Ishikawa (cell line): ENCODE measurements at regions not wholly inside any gene's neighbourhood (a gene's known extent, or its start where the extent isn't known, plus 50 kb on each side); places are given as distances from the start of the nearest gene placed in this dataset.

Experiments used
- CEBPB ChIP-seq: IDR thresholded peaks from 2 replicates; pipeline ENCODE4 v1.6.1; 2012
- CREB1 ChIP-seq: IDR thresholded peaks from 2 replicates; pipeline ENCODE4 v1.6.1; 2012; ENCODE audit warnings: low read depth
- EGR1 ChIP-seq: IDR thresholded peaks from 2 replicates; pipeline ENCODE4 v1.6.1; 2012
- EP300 ChIP-seq: IDR thresholded peaks from 2 replicates; pipeline ENCODE4 v1.6.1; 2012; ENCODE audit warnings: borderline replicate concordance
- FOXM1 ChIP-seq: IDR thresholded peaks from 2 replicates; pipeline ENCODE4 v1.6.1; 2012; ENCODE audit warnings: low read depth, borderline replicate concordance
- NFIC ChIP-seq: IDR thresholded peaks from 2 replicates; pipeline ENCODE4 v1.6.1; 2012
- RAD21 ChIP-seq: IDR thresholded peaks from 2 replicates; pipeline ENCODE4 v1.6.1; 2012; ENCODE audit warnings: low read depth
- TAF1 ChIP-seq: IDR thresholded peaks from 2 replicates; pipeline ENCODE4 v1.6.1; 2012; ENCODE audit warnings: low read depth, mild to moderate bottlenecking
- TCF12 ChIP-seq: IDR thresholded peaks from 2 replicates; pipeline ENCODE4 v1.6.1; 2012; ENCODE audit warnings: low read depth
- TEAD4 ChIP-seq: IDR thresholded peaks from 2 replicates; pipeline ENCODE4 v1.6.1; 2012
- YY1 ChIP-seq: IDR thresholded peaks from 2 replicates; pipeline ENCODE4 v1.6.1; 2012; ENCODE audit warnings: low read depth
- ZBTB7A ChIP-seq: IDR thresholded peaks from 2 replicates; pipeline ENCODE4 v1.6.1; 2012; ENCODE audit warnings: low read depth
- TF ChIP-seq, protein P1 (sequence below): IDR thresholded peaks from 2 replicates; pipeline ENCODE4 v1.6.1; 2012
- TF ChIP-seq, protein P2 (sequence below): IDR thresholded peaks from 2 replicates; pipeline ENCODE4 v1.6.1; 2012; ENCODE audit warnings: low read depth, mild to moderate bottlenecking
- TF ChIP-seq, protein P3 (sequence below): IDR thresholded peaks from 2 replicates; pipeline ENCODE4 v1.6.1; 2012

DNA sequence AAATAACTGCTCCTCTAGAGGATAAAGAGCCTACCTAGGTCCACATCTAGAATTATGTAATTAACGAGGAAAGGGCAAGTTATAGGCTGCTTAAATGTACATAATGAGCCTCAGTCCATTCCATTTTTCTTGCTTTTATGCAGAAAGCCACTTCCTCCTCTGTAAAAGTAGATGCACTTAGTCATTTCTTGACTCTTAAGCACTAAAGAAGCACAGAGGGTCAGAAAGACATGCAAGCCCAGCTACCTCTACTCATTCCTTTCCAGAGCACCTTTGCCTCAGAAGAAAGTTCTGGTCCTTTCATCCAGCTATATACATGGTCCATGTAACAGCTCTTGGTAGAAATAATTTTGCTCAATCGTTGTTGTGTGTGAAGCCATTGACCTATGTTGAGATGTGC, 308.0 kb upstream of the NREP start:
- TF ChIP-seq CEBPB = no peak

DNA sequence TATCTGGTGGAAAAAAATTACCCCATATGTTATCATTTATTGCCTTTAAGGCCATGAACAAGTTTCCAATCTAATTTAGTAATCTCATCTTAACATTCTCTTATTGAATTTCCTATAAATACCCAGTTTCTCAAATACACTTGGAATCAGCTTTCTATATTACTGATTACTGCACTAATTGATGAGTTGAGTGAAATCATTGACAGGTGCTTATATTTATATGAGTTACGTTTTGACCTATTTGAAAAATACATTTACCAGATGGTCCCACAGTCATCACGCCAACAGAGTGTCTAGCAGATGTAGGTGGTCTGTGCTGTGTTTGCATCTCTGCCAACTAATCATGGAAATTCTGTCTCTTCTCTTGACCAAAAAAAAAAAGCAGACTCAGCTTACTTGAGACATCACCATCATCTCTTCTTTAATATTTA, 307.3 kb upstream of the NREP start:
- TF ChIP-seq RAD21 (no peak), CEBPB (no peak), ZBTB7A (no peak), TCF12 (no peak), TEAD4 (no peak), CREB1 (no peak), EGR1 (no peak), NFIC (no peak), EP300 (no peak), FOXM1 (no peak), TAF1 (no peak), YY1 (no peak)
- TF ChIP-seq, protein P1, sequence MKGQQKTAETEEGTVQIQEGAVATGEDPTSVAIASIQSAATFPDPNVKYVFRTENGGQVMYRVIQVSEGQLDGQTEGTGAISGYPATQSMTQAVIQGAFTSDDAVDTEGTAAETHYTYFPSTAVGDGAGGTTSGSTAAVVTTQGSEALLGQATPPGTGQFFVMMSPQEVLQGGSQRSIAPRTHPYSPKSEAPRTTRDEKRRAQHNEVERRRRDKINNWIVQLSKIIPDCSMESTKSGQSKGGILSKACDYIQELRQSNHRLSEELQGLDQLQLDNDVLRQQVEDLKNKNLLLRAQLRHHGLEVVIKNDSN = no peak
- TF ChIP-seq, protein P2, sequence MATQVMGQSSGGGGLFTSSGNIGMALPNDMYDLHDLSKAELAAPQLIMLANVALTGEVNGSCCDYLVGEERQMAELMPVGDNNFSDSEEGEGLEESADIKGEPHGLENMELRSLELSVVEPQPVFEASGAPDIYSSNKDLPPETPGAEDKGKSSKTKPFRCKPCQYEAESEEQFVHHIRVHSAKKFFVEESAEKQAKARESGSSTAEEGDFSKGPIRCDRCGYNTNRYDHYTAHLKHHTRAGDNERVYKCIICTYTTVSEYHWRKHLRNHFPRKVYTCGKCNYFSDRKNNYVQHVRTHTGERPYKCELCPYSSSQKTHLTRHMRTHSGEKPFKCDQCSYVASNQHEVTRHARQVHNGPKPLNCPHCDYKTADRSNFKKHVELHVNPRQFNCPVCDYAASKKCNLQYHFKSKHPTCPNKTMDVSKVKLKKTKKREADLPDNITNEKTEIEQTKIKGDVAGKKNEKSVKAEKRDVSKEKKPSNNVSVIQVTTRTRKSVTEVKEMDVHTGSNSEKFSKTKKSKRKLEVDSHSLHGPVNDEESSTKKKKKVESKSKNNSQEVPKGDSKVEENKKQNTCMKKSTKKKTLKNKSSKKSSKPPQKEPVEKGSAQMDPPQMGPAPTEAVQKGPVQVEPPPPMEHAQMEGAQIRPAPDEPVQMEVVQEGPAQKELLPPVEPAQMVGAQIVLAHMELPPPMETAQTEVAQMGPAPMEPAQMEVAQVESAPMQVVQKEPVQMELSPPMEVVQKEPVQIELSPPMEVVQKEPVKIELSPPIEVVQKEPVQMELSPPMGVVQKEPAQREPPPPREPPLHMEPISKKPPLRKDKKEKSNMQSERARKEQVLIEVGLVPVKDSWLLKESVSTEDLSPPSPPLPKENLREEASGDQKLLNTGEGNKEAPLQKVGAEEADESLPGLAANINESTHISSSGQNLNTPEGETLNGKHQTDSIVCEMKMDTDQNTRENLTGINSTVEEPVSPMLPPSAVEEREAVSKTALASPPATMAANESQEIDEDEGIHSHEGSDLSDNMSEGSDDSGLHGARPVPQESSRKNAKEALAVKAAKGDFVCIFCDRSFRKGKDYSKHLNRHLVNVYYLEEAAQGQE = no peak
- TF ChIP-seq, protein P3, sequence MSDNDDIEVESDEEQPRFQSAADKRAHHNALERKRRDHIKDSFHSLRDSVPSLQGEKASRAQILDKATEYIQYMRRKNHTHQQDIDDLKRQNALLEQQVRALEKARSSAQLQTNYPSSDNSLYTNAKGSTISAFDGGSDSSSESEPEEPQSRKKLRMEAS = no peak

DNA sequence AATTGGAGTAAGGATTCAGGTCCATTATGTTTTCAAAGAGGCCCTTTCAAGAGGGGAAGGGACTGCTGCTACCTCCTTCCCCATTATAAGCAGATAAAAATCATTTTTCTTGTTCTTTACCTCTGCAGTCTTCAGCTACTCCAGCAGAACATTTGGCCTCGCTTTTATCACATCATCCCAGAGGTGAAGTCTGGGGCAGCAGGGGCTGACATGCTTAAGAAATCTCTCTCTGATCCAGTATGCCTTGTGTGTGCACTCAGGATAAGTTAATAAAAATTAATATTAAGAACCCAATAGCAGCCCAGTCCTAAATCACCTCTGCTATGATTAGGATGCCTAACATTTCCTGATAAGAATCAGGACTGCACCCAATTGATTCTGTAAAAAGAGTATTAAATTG, 306.9 kb upstream of the NREP start:
- TF ChIP-seq NFIC (no peak), CEBPB (no peak), FOXM1 (no peak), TCF12 (no peak), YY1 (no peak), CREB1 (no peak), TEAD4 (no peak), EP300 (no peak), EGR1 (no peak)
- TF ChIP-seq, protein P1 = no peak
- TF ChIP-seq, protein P3 = no peak
- TF ChIP-seq, protein P2 = no peak

DNA sequence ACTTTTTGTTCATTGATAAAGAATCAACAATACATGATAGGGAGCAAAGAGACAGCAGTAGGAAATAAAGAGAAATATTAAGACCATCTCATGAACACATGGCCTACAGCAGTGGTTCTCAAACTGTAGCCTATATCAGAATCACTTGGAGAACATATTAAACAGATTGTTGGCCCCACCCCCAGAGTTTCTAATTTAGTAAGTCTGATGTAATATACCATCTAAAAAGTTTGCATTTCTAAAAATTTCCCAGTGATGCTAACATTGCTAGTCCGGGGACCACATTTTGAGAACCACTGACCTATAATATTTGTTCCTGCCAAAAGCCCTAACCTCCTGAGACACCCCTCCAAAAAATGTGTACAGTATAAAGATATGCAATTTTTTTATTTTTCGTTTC, 306.2 kb upstream of the NREP start:
- TF ChIP-seq TEAD4 = no peak
- no peak for TF ChIP-seq TCF12
- no peak for TF ChIP-seq YY1
- TF ChIP-seq NFIC = no peak
- no peak for TF ChIP-seq RAD21
- TF ChIP-seq, protein P3 = no peak
- no peak for TF ChIP-seq CEBPB
- no peak for TF ChIP-seq FOXM1
- TF ChIP-seq, protein P1 = no peak
- no peak for TF ChIP-seq TAF1
- TF ChIP-seq CREB1 = no peak
- no peak for TF ChIP-seq EGR1
- no peak for TF ChIP-seq ZBTB7A
- no peak for TF ChIP-seq EP300
- TF ChIP-seq, protein P2 = no peak
